ENCODE measurements at regions not wholly inside any gene's neighbourhood (a gene's known extent, or its start where the extent isn't known, plus 50 kb on each side); places are given as distances from the start of the nearest gene placed in this dataset.
"Not testable (repeated sequence)": the region's sequence is repeated elsewhere in the genome, so short reads cannot be mapped to it uniquely, and the experiment has no call there.

GRCh38 chr1:57536749-57537423 is 113.0 kb upstream of the DAB1 start:
- DNase-seq (ENCODE audit: extremely low read depth in 1 of 11, low read depth in 9 of 11, low spot score in 4 of 11), result no peak

DNA sequence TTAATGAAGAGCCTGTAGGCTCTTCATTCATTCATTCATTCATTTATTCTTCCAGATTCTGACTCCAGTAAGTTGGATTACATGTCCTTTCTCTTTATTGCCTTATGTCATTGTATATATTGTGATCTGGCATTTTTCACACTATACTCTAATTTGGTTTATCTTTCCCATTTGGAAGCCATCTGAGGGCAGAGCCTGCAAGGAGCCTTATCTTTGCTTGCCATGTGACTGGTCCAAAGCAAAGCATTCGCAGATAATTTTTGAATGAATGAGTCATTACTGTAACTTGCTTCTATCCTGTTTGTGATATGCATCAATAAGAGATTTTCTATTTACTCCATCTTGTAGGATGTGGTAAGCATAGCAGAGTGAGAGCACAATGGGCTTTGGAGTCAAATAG is 108.4 kb upstream of the DAB1 start:
- DNase-seq (ENCODE audit: extremely low read depth in 1 of 11, low read depth in 9 of 11, low spot score in 4 of 11), result no peak

- not testable (repeated sequence) for DNase-seq (ENCODE audit: extremely low read depth in 1 of 11, low read depth in 9 of 11, low spot score in 4 of 11)
Observed at GRCh38 chr1:57530911-57531260, 107.0 kb upstream of the DAB1 start.

DNA sequence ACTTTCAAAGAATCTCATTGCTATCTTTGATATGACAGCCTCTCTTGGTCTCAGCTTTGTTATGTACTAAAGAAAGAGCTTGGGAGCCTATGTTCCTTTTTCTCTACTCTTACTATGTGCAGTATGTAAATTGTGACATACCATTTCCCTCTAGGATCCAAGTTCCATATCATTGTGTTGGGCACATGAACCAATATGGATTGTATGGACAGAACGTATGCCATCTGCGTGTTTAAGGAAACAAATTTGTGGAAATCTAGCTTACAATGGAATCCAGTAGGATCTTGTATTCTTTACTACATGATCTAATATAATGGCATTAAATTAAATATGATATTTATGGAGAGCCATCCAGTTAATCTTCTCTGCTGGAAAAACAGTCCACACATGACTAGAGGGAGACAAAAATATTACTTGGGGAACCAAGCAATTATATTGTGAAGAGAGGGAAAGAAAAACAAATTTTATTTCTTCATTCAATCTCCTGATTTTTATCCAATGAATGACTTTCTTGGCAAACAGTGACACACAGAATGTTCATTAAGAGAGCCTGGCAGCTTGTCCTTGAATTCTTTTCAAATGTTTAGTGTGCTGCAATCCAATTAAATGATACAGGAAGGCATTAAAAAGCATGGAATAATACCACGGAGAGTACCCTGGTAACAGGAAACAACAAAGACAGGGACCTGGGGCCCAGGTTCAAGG is 106.5 kb upstream of the DAB1 start:
- no peak for DNase-seq (ENCODE audit: extremely low read depth in 1 of 11, low read depth in 9 of 11, low spot score in 4 of 11)

GRCh38 chr1:57522575-57522974 is 98.7 kb upstream of the DAB1 start:
- DNase-seq (ENCODE audit: extremely low read depth in 1 of 11, low read depth in 9 of 11, low spot score in 4 of 11), result no peak

- DNase-seq (ENCODE audit: extremely low read depth in 1 of 11, low read depth in 9 of 11, low spot score in 4 of 11), result no peak
Observed at GRCh38 chr1:57520743-57521515, 97.1 kb upstream of the DAB1 start.

DNA sequence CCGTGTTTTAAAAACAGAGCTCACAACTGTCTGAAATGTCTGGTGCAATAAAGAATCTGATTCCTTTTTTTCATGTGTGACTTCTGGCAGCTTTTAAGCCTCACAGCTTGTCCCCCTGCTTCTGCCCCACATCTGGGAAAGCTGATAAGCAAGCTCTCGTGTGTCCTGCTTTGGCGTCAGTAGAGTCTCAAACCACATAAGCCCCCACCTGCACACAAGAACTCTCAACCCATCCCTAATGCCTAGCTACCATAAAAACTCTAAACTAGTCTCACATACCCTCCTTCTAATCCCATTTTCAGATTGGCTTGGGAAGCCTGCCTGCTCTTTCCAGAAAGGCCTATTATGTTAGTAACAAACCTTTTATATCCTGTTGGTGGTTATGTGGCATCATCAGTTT is 94.6 kb upstream of the DAB1 start:
- no peak for DNase-seq (ENCODE audit: extremely low read depth in 1 of 11, low read depth in 9 of 11, low spot score in 4 of 11)

DNA sequence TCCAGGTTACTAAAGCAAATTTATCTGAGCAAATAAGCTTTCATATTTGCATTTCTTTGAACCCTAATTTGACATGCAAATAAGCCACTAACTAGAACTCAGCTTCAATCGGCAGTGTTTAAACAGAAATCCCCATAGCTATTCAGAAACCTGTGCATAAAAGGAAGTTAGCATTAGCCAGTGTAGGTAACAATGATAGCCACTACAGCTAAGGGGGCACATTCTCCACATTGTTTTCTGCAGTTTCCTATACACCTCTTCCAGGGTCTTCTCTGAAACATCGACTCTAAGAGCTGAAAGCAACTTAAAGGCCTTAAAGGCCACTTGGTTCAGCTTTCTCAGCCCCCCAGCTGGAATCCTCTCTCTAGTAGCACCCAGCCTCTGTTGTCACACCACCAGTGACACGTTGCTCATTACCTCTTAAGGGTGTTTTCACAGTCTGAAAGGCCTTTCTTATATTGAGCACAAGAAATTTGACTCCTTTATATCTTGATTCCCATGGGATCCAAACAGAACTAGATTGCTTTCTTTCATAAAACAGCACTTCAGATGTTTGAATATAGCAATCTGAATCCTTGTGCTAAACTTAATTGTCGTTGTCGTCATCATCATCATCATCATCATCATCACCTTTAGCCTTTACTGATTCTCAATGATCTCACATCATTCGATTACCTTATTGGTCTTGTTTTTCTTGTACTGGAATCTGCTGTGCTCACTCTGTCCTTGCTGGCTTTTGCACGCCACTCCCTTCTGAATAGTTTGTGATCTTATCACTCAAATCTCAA is 93.9 kb upstream of the DAB1 start:
- no peak for DNase-seq (ENCODE audit: extremely low read depth in 1 of 11, low read depth in 9 of 11, low spot score in 4 of 11)

- DNase-seq (ENCODE audit: extremely low read depth in 1 of 11, low read depth in 9 of 11, low spot score in 4 of 11), result no peak
Observed at GRCh38 chr1:57512386-57512785, 88.5 kb upstream of the DAB1 start.

DNA sequence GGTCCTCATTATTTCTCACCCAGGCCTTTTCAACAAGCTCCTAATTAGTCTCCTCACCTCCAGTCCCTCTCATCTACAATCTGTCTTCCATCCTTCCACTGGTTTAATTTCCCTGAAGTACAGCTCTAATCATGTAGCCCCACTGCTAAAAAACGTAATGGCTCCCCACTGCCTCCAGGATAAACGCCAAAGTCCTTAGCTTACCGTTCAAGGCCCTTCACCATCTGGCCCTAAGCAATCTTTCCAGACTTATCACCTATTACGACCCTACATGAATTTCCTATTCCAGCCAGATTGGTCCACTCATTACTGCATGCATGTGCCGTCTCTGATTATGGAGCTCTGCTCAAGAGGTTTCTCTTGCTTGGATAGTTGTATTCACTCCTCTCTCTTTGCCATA is 83.1 kb upstream of the DAB1 start:
- no peak for DNase-seq (ENCODE audit: extremely low read depth in 1 of 11, low read depth in 9 of 11, low spot score in 4 of 11)

DNA sequence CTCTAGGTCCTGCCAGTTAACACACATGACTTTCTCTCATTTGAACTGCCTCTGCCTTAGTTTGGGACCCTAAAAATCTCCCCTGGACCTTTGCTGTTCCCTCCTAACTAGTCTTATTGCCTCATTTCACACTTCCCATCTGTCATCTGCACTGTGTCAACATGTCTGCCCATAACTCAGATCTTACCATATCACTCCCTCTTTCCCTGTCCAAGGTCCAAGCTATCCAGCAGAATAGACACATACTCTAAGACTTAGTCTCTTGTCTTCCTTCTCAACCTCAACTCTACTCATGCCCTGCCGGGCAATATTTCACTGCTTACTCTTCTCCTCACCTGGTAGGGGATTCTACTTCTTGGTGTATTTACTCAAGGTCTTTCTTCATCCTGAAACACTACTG is 79.5 kb upstream of the DAB1 start:
- DNase-seq (ENCODE audit: extremely low read depth in 1 of 11, low read depth in 9 of 11, low spot score in 4 of 11), result no peak

- DNase-seq (ENCODE audit: extremely low read depth in 1 of 11, low read depth in 9 of 11, low spot score in 4 of 11), result no peak
Observed at GRCh38 chr1:57500136-57500830, 76.4 kb upstream of the DAB1 start.

- DNase-seq (ENCODE audit: extremely low read depth in 1 of 11, low read depth in 9 of 11, low spot score in 4 of 11), result no peak
Observed at GRCh38 chr1:57494530-57495079, 70.7 kb upstream of the DAB1 start.

DNA sequence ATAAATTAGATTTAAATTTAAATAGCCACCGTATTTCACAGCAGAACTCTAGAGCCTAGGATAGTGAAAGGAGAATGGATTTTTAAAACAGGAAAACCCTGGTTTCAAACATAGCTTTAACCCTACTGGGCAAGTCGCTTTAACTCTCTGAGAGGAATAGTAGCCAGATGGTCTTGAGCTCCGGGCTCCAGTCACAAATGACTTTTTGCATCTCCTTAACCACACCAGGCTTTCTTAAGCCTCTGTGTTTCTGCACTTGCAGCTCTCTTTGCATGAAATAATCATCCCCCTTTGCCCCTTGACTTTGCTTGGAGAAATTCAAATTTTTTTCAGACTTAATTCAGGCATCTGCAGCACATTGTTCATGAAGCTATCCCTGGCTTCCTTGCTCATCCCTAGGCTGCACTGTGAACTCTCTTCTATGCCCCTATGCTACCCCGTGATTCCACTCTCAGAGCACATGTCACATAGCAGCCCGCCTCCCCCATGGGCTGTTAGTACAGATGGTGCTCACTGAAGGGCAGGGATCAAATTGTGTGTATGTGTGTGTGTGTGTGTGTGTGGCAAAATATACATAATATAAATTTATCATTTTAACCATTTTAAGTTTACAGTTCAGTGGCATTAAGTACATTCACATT is 68.8 kb upstream of the DAB1 start:
- no peak for DNase-seq (ENCODE audit: extremely low read depth in 1 of 11, low read depth in 9 of 11, low spot score in 4 of 11)

DNA sequence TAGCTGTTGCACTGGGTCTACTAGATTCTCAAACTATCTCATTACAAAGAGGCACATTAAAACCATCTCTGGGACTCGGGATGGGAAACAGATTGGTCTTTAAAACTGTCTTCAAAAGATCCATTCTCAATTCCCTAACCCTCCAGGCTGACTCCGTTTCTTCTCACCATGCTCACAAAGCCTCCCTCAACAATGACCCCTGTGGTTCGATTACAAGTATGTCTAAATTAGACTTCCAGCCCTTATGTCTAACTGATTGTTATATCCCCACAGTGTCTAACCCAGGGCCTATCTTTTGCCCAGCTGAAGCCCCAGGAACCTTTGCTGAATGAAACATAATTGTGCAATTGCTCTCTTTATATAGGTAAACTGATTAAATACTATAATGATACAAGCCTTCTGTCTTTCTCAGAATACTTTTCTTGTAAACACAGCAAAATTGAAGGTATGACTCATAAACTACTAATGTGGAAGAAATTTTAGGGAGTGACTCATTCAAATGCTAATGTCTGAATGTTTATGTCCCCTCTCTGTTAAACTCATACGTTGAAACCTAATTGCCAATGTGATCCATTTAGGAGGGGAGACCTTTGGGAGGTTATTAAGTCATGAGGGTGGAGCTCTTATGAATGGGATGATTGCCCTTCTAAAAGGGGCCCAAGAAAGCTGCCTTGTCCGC is 65.6 kb upstream of the DAB1 start:
- DNase-seq (ENCODE audit: extremely low read depth in 1 of 11, low read depth in 9 of 11, low spot score in 4 of 11), result no peak

DNA sequence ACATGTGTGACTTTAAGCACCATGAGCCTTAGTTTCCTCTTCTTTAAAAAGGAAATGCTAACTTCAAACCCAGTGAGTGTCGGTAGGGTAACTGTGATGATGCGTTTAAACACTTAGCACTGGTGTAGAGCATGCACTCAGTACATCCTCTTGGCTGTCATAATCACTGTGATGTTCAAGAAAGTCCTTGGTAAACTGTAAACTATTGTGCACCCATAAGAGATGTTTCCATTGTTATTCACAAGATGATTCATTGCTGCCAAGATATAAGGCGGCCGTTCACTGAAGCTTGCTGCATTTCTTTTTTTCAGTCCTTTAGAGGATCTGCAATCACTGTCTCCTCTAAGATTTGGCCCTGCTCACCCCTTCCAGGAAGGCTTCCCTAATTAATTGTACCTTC is 61.8 kb upstream of the DAB1 start:
- DNase-seq (ENCODE audit: extremely low read depth in 1 of 11, low read depth in 9 of 11, low spot score in 4 of 11), result no peak

GRCh38 chr1:57483954-57484353 is 60.1 kb upstream of the DAB1 start:
- no peak for DNase-seq (ENCODE audit: extremely low read depth in 1 of 11, low read depth in 9 of 11, low spot score in 4 of 11)

DNA sequence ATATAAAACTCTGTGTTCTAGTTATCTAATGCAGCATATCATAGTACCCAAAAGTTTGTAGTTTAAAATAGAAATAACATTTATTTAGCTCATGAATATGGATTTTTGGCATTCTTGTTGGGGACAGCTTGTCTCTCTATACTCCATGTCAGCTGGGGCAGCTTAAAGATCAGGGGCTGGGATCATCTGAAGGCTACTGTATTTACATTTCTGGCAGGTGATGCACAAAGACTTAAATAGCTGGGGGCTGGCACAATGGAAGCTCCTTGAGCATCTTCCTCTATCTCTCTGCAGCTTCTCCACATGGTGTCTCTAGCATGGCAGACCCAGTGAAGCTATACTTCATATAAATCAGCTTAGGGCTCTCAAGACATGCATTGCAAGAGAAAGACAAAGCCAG is 55.6 kb upstream of the DAB1 start:
- no peak for DNase-seq (ENCODE audit: extremely low read depth in 1 of 11, low read depth in 9 of 11, low spot score in 4 of 11)

Measured in renal cortex interstitium (tissue), 11 donors.